GM12872 (cell line): ENCODE measurements at regions not wholly inside any gene's neighbourhood (a gene's known extent, or its start where the extent isn't known, plus 50 kb on each side); places are given as distances from the start of the nearest gene placed in this dataset.

ENCODE experiments used
- CTCF ChIP-seq: IDR thresholded peaks from 3 replicates; pipeline ENCODE4 v1.5.1; 2011; ENCODE audit warnings: low read depth, mild to moderate bottlenecking, low read length, moderate library complexity; ENCODE audit not compliant: insufficient read depth

GRCh38 chr5:57407391-57407790 is 75.2 kb downstream of the ACTBL2 start:
- TF ChIP-seq CTCF = no peak

- TF ChIP-seq CTCF = no peak
These were observed 76.0 kb downstream of the ACTBL2 start for GRCh38 chr5:57406641-57407040.

GRCh38 chr5:57405984-57406383 is 76.6 kb downstream of the ACTBL2 start:
- TF ChIP-seq CTCF = no peak

- TF ChIP-seq CTCF = no peak
These were observed 79.8 kb downstream of the ACTBL2 start for GRCh38 chr5:57402761-57403160.

- no peak for TF ChIP-seq CTCF
These were observed 80.3 kb downstream of the ACTBL2 start for GRCh38 chr5:57402348-57402747.

- no peak for TF ChIP-seq CTCF
These were observed 84.1 kb downstream of the ACTBL2 start for GRCh38 chr5:57398413-57399093.

GRCh38 chr5:57396701-57397100 is 85.9 kb downstream of the ACTBL2 start:
- no peak for TF ChIP-seq CTCF
